ENCODE measurements at regions not wholly inside any gene's neighbourhood (a gene's known extent, or its start where the extent isn't known, plus 50 kb on each side); places are given as distances from the start of the nearest gene placed in this dataset.

GRCh38 chr12:97222391-97222790 is 240.2 kb upstream of the RMST start:
- H3K4me3 ChIP-seq (ENCODE audit: low read length), result no peak overlapping the region
- DNase-seq (ENCODE audit: low read depth), result no peak
- no peak for TF ChIP-seq CTCF (conservative IDR thresholded peaks at IDR 0.05; ENCODE audit: low read depth, low read length)

GRCh38 chr12:97223419-97223818 is 239.2 kb upstream of the RMST start:
- no peak for DNase-seq (ENCODE audit: low read depth)
- H3K4me3 ChIP-seq (ENCODE audit: low read length), result no peak overlapping the region
- TF ChIP-seq CTCF (conservative IDR thresholded peaks at IDR 0.05; ENCODE audit: low read depth, low read length), result no peak

GRCh38 chr12:97229004-97229403 is 233.6 kb upstream of the RMST start:
- TF ChIP-seq CTCF (conservative IDR thresholded peaks at IDR 0.05; ENCODE audit: low read depth, low read length), result no peak
- no peak for DNase-seq (ENCODE audit: low read depth)
- H3K4me3 ChIP-seq (ENCODE audit: low read length), result no peak overlapping the region

GRCh38 chr12:97235102-97235501 is 227.5 kb upstream of the RMST start:
- no peak overlapping the region for H3K4me3 ChIP-seq (ENCODE audit: low read length)
- DNase-seq (ENCODE audit: low read depth), result no peak
- TF ChIP-seq CTCF (conservative IDR thresholded peaks at IDR 0.05; ENCODE audit: low read depth, low read length), result no peak

GRCh38 chr12:97246368-97246767 is 216.2 kb upstream of the RMST start:
- no peak for DNase-seq (ENCODE audit: low read depth)
- H3K4me3 ChIP-seq (ENCODE audit: low read length), result no peak overlapping the region
- TF ChIP-seq CTCF (conservative IDR thresholded peaks at IDR 0.05; ENCODE audit: low read depth, low read length), result no peak

GRCh38 chr12:97250483-97250882 is 212.1 kb upstream of the RMST start:
- TF ChIP-seq CTCF (conservative IDR thresholded peaks at IDR 0.05; ENCODE audit: low read depth, low read length), result no peak
- DNase-seq (ENCODE audit: low read depth), result no peak
- no peak overlapping the region for H3K4me3 ChIP-seq (ENCODE audit: low read length)

GRCh38 chr12:97257726-97258125 is 204.9 kb upstream of the RMST start:
- no peak for DNase-seq (ENCODE audit: low read depth)
- TF ChIP-seq CTCF (conservative IDR thresholded peaks at IDR 0.05; ENCODE audit: low read depth, low read length), result no peak
- no peak overlapping the region for H3K4me3 ChIP-seq (ENCODE audit: low read length)

Data from retinal pigment epithelial cell (primary cell).